ENCODE measurements at regions not wholly inside any gene's neighbourhood (a gene's known extent, or its start where the extent isn't known, plus 50 kb on each side); places are given as distances from the start of the nearest gene placed in this dataset.

DNA sequence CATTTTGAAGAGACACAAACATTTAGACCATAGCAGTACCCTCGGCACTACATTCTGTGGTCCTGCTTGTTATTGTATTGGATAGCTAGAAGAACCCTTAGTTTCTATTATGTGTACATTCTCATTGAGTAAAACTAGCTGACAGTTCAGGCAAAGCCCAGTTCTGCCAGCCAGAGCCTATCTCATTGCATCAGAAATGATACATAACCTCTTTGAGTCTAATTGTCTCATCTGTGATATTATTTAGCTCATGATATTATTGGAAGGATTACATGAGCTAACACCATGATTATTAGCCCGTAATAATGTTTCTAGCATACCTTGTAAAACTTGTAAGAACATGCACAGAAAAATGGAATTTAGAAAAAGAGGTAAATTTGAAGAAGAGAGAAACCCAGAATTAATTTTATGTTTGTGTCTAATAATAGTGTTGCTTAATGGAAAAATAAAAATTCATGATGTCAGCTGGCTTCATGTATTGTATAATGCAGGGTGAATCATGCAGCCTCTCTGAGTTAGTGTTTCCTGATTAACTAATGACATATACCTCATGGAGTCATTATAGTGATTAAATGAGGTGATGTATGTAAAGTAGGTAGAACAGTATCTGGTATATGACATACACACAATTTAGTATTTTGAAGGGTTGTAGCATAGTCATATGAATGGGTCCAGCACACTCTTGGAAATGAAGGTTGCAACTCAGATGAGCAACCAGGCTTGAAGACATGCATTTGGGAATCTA, 339.4 kb upstream of the GRM7 start:
- TF ChIP-seq, protein P1, sequence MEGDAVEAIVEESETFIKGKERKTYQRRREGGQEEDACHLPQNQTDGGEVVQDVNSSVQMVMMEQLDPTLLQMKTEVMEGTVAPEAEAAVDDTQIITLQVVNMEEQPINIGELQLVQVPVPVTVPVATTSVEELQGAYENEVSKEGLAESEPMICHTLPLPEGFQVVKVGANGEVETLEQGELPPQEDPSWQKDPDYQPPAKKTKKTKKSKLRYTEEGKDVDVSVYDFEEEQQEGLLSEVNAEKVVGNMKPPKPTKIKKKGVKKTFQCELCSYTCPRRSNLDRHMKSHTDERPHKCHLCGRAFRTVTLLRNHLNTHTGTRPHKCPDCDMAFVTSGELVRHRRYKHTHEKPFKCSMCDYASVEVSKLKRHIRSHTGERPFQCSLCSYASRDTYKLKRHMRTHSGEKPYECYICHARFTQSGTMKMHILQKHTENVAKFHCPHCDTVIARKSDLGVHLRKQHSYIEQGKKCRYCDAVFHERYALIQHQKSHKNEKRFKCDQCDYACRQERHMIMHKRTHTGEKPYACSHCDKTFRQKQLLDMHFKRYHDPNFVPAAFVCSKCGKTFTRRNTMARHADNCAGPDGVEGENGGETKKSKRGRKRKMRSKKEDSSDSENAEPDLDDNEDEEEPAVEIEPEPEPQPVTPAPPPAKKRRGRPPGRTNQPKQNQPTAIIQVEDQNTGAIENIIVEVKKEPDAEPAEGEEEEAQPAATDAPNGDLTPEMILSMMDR (IDR thresholded peaks at IDR 0.05): no peak
- no peak for TF ChIP-seq POLR2AphosphoS5 (IDR thresholded peaks at IDR 0.05)
